ENCODE measurements at regions not wholly inside any gene's neighbourhood (a gene's known extent, or its start where the extent isn't known, plus 50 kb on each side); places are given as distances from the start of the nearest gene placed in this dataset.
"Not testable (repeated sequence)": the region's sequence is repeated elsewhere in the genome, so short reads cannot be mapped to it uniquely, and the experiment has no call there.

DNA sequence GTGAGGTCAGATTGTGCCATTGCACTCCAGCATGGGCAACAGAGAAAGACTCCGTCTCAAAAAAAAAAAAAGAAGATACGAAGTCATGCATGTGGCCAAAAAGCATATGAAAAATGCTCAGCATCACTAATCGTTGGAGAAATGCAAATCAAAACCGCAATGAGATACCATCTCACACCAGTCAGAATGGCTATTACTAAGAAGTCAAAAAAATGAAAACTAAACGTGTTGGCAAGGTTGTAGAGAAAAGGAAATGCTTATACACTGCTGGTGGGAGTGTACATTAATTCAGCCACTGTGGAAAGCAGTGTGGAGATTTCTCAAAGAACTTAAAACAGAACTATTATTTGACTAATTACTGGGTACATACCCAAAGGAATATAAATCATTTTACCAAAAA, 156.1 kb upstream of the GRM7 start:
- TF ChIP-seq, protein P1, sequence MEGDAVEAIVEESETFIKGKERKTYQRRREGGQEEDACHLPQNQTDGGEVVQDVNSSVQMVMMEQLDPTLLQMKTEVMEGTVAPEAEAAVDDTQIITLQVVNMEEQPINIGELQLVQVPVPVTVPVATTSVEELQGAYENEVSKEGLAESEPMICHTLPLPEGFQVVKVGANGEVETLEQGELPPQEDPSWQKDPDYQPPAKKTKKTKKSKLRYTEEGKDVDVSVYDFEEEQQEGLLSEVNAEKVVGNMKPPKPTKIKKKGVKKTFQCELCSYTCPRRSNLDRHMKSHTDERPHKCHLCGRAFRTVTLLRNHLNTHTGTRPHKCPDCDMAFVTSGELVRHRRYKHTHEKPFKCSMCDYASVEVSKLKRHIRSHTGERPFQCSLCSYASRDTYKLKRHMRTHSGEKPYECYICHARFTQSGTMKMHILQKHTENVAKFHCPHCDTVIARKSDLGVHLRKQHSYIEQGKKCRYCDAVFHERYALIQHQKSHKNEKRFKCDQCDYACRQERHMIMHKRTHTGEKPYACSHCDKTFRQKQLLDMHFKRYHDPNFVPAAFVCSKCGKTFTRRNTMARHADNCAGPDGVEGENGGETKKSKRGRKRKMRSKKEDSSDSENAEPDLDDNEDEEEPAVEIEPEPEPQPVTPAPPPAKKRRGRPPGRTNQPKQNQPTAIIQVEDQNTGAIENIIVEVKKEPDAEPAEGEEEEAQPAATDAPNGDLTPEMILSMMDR (conservative IDR thresholded peaks at IDR 0.05) = not testable (repeated sequence)
- not testable (repeated sequence) for TF ChIP-seq ZFX (IDR thresholded peaks at IDR 0.05)
